ENCODE measurements at regions not wholly inside any gene's neighbourhood (a gene's known extent, or its start where the extent isn't known, plus 50 kb on each side); places are given as distances from the start of the nearest gene placed in this dataset.

DNA sequence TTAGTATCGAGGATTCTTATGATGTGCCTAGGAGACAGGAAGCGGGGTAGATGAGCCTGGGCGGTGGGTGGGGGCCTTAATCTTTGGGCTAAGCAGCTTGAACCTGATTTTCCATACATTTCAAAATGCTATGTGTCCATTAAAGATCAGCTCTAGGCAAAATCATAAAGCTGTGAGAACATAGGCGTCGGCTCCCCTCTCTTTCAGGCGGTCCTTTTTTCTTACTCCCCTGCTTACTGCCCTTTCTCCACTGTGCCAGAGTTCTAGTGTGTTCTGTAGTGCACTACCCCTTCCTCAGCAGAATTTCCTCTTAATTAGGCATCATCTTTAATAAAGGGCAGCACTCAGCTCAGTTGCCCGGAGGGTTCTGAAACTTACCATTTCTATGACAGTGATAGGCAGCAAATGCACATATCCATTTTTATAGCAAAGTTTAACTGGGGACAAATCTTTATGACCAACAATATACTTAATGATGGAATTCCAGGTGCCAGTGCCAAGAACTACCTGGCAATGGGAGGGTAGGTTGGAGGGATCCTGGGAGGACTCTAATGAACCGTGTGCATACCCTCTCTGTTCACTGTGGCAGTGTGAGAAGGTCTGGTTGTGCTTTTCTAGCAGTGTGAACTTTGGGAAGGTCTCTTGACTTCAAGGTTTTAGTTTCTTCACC is 404.5 kb upstream of the TPM1 start:
- TF ChIP-seq, protein P1, sequence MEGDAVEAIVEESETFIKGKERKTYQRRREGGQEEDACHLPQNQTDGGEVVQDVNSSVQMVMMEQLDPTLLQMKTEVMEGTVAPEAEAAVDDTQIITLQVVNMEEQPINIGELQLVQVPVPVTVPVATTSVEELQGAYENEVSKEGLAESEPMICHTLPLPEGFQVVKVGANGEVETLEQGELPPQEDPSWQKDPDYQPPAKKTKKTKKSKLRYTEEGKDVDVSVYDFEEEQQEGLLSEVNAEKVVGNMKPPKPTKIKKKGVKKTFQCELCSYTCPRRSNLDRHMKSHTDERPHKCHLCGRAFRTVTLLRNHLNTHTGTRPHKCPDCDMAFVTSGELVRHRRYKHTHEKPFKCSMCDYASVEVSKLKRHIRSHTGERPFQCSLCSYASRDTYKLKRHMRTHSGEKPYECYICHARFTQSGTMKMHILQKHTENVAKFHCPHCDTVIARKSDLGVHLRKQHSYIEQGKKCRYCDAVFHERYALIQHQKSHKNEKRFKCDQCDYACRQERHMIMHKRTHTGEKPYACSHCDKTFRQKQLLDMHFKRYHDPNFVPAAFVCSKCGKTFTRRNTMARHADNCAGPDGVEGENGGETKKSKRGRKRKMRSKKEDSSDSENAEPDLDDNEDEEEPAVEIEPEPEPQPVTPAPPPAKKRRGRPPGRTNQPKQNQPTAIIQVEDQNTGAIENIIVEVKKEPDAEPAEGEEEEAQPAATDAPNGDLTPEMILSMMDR (conservative IDR thresholded peaks at IDR 0.05) = no peak
- TF ChIP-seq ZFX (IDR thresholded peaks at IDR 0.05) = no peak
